ENCODE measurements at regions not wholly inside any gene's neighbourhood (a gene's known extent, or its start where the extent isn't known, plus 50 kb on each side); places are given as distances from the start of the nearest gene placed in this dataset.
A peak's percentile ranks its signal among the peaks of the same experiment; 100 is the strongest.

DNA sequence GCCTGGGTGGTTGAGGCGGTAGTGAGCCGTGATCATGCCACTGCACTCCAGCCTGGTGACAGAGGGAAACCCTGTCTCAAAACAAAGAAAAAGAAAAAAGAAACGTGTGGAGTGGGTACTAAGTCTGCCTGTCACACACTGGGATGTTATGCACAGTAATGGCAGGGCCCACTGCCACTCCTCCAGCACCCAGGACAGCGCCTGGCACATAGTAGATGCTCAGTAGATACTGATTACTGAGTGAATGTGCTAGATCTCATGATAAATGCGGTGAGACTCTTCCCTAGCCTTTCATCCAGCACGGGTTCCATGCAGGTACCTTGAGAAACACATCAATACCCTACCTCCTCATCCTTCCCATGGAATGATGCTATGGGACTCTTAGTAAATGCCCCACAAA lies 87.4 kb upstream of the HSPA9 start:
- TF ChIP-seq CTCF (IDR thresholded peaks at IDR 0.05; ENCODE audit: low read depth, low read length, missing input control) (no peak), EGR1 (IDR thresholded peaks at IDR 0.05; ENCODE audit: low read depth in 2 of 2) (no peak), TAF1 (conservative IDR thresholded peaks at IDR 0.05) (no peak), YY1 (IDR thresholded peaks at IDR 0.05) (no peak), RAD21 (IDR thresholded peaks at IDR 0.05) (no peak), REST (IDR thresholded peaks at IDR 0.05) (peak; percentile 34), JUND (IDR thresholded peaks at IDR 0.05) (no peak), GABPA (IDR thresholded peaks at IDR 0.05 in 1 of 2, conservative IDR thresholded peaks at IDR 0.05 in 1 of 2) (no peak)
- TF ChIP-seq, protein P1, sequence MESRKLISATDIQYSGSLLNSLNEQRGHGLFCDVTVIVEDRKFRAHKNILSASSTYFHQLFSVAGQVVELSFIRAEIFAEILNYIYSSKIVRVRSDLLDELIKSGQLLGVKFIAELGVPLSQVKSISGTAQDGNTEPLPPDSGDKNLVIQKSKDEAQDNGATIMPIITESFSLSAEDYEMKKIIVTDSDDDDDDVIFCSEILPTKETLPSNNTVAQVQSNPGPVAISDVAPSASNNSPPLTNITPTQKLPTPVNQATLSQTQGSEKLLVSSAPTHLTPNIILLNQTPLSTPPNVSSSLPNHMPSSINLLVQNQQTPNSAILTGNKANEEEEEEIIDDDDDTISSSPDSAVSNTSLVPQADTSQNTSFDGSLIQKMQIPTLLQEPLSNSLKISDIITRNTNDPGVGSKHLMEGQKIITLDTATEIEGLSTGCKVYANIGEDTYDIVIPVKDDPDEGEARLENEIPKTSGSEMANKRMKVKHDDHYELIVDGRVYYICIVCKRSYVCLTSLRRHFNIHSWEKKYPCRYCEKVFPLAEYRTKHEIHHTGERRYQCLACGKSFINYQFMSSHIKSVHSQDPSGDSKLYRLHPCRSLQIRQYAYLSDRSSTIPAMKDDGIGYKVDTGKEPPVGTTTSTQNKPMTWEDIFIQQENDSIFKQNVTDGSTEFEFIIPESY (IDR thresholded peaks at IDR 0.05): no peak
- TF ChIP-seq, protein P2, sequence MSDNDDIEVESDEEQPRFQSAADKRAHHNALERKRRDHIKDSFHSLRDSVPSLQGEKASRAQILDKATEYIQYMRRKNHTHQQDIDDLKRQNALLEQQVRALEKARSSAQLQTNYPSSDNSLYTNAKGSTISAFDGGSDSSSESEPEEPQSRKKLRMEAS (IDR thresholded peaks at IDR 0.05): no peak
